ENCODE measurements at regions not wholly inside any gene's neighbourhood (a gene's known extent, or its start where the extent isn't known, plus 50 kb on each side); places are given as distances from the start of the nearest gene placed in this dataset.

GRCh38 chr9:86749161-86749893 is 198.0 kb downstream of the GAS1 start:
- H3K9me3 ChIP-seq (ENCODE audit: low read depth), result no peaks in the 10 kb centered on the region
- H3K27me3 ChIP-seq, result no peaks in the 10 kb centered on the region
- 78% methylated on average over 2 of the region's 2 CpGs for WGBS (ENCODE audit: low lambda C conversion rate, missing lambda C conversion rate)
- no peak overlapping the region for H3K4me2 ChIP-seq
- DNase-seq (ENCODE audit: low spot score), result no peak
- no peak overlapping the region for H3K4me3 ChIP-seq
- H3K36me3 ChIP-seq (replicated peaks; ENCODE audit: insufficient read depth, low read depth), result no peaks in the 10 kb centered on the region
- no peaks in the 10 kb centered on the region for H4K20me1 ChIP-seq (ENCODE audit: insufficient read depth, poor library complexity, severe bottlenecking)
- peak overlapping the region; percentile 6 for H3K27ac ChIP-seq
- no peak for TF ChIP-seq EZH2phosphoT487 (IDR thresholded peaks at IDR 0.05; ENCODE audit: low read depth, severe bottlenecking, unreplicated experiment)
- TF ChIP-seq EZH2 (IDR thresholded peaks at IDR 0.05; ENCODE audit: borderline replicate concordance), result no peak
- TF ChIP-seq CTCF (IDR thresholded peaks at IDR 0.05; ENCODE audit: poor library complexity), result no peak
- no peaks in the 10 kb centered on the region for H3K79me2 ChIP-seq
- no peaks in the 10 kb centered on the region for H3K9me2 ChIP-seq (replicated peaks; ENCODE audit: insufficient read depth)
- peaks cover 12% of the 10 kb centered on the region for H3K4me1 ChIP-seq (ENCODE audit: insufficient read depth)
- H2AFZ ChIP-seq, result no peak overlapping the region

- Histone ChIP-seq H3K4me1 (ENCODE audit: insufficient read depth) (peaks cover 12% of the 10 kb centered on the region), H3K9me2 (replicated peaks; ENCODE audit: insufficient read depth) (no peaks in the 10 kb centered on the region), H3K4me3 (no peak overlapping the region), H3K79me2 (no peaks in the 10 kb centered on the region), H4K20me1 (ENCODE audit: insufficient read depth, poor library complexity, severe bottlenecking) (no peaks in the 10 kb centered on the region), H3K36me3 (replicated peaks; ENCODE audit: insufficient read depth, low read depth) (no peaks in the 10 kb centered on the region), H3K27me3 (no peaks in the 10 kb centered on the region), H2AFZ (no peak overlapping the region), H3K4me2 (no peak overlapping the region), H3K27ac (no peak overlapping the region), H3K9me3 (ENCODE audit: low read depth) (no peaks in the 10 kb centered on the region)
- TF ChIP-seq EZH2 (IDR thresholded peaks at IDR 0.05; ENCODE audit: borderline replicate concordance) (no peak), EZH2phosphoT487 (IDR thresholded peaks at IDR 0.05; ENCODE audit: low read depth, severe bottlenecking, unreplicated experiment) (no peak), CTCF (IDR thresholded peaks at IDR 0.05; ENCODE audit: poor library complexity) (no peak)
- WGBS (ENCODE audit: low lambda C conversion rate, missing lambda C conversion rate), result 57% methylated on average over 2 of the region's 2 CpGs
- DNase-seq (ENCODE audit: low spot score), result no peak
These were observed 199.6 kb downstream of the GAS1 start for GRCh38 chr9:86747711-86748110.

- Histone ChIP-seq H3K4me2 (no peak overlapping the region), H3K27ac (peak overlapping the region; percentile 21), H3K4me1 (ENCODE audit: insufficient read depth) (peaks cover 5% of the 10 kb centered on the region), H4K20me1 (ENCODE audit: insufficient read depth, poor library complexity, severe bottlenecking) (no peaks in the 10 kb centered on the region), H3K9me3 (ENCODE audit: low read depth) (no peaks in the 10 kb centered on the region), H3K27me3 (no peaks in the 10 kb centered on the region), H3K4me3 (no peak overlapping the region), H3K36me3 (replicated peaks; ENCODE audit: insufficient read depth, low read depth) (no peaks in the 10 kb centered on the region), H3K9me2 (replicated peaks; ENCODE audit: insufficient read depth) (no peaks in the 10 kb centered on the region), H3K79me2 (no peaks in the 10 kb centered on the region), H2AFZ (no peak overlapping the region)
- DNase-seq (ENCODE audit: low spot score), result peak; percentile 71
- TF ChIP-seq EZH2phosphoT487 (IDR thresholded peaks at IDR 0.05; ENCODE audit: low read depth, severe bottlenecking, unreplicated experiment), result no peak
- no peak for TF ChIP-seq CTCF (IDR thresholded peaks at IDR 0.05; ENCODE audit: poor library complexity)
- WGBS (ENCODE audit: low lambda C conversion rate, missing lambda C conversion rate), result 63% methylated on average over 8 of the region's 8 CpGs
These were observed 205.7 kb downstream of the GAS1 start for GRCh38 chr9:86741311-86742208.

All from hepatocyte (in vitro differentiated cells).